ENCODE measurements at regions not wholly inside any gene's neighbourhood (a gene's known extent, or its start where the extent isn't known, plus 50 kb on each side); places are given as distances from the start of the nearest gene placed in this dataset.

- ChIA-PET CTCF (no interaction called here), RAD21 (ENCODE audit: low non-redundant PET in 1 of 2, low total read pairs in 2 of 2, uncharacterized antibody in 2 of 2, unreplicated experiment in 2 of 2) (no interaction called here), POLR2A (no interaction called here)
- no peak overlapping the region for H3K4me3 ChIP-seq (replicated peaks in 1 of 2; ENCODE audit: low read depth in 1 of 2, low read length in 2 of 2)
- no peaks in the 10 kb centered on the region for H3K36me3 ChIP-seq (ENCODE audit: control insufficient read depth in 1 of 2, insufficient read depth in 2 of 2, low read length in 2 of 2)
- H3K27me3 ChIP-seq (ENCODE audit: insufficient read depth, low read length): no peaks in the 10 kb centered on the region
- no TSS peak for BruUV-seq (replicated peaks)
- TF ChIP-seq SIN3A (IDR thresholded peaks at IDR 0.05; ENCODE audit: low read depth) (no peak), EZH2phosphoT487 (IDR thresholded peaks at IDR 0.05; ENCODE audit: borderline replicate concordance) (no peak), POLR2A (IDR thresholded peaks at IDR 0.05; ENCODE audit: borderline replicate concordance, extremely low read depth, insufficient read depth, insufficient read length) (no peak), EZH2 (IDR thresholded peaks at IDR 0.05) (no peak), CBX3 (IDR thresholded peaks at IDR 0.05; ENCODE audit: low read depth) (no peak)
- H3K9me3 ChIP-seq (ENCODE audit: control insufficient read depth in 1 of 2, insufficient read depth in 1 of 2, low read depth in 1 of 2, low read length in 2 of 2): no peaks in the 10 kb centered on the region
- no peak for ATAC-seq
- H3K4me2 ChIP-seq (ENCODE audit: low read length): no peak overlapping the region
- intact Hi-C loops (cut with micrococcal nuclease): no loop called here
- no peak overlapping the region for H3K27ac ChIP-seq (ENCODE audit: low read depth, low read length)
- H2AFZ ChIP-seq (ENCODE audit: low read depth, low read length, poor library complexity, severe bottlenecking): no peak overlapping the region
- no peak for DNase-seq (ENCODE audit: low read depth, low spot score)
- H3K9me2 ChIP-seq (ENCODE audit: insufficient read depth): no peaks in the 10 kb centered on the region
- H4K20me1 ChIP-seq (ENCODE audit: insufficient read depth): no peaks in the 10 kb centered on the region
- H3K79me2 ChIP-seq (ENCODE audit: insufficient read depth, low read length): no peaks in the 10 kb centered on the region
- H3K4me1 ChIP-seq (ENCODE audit: control insufficient read depth in 1 of 2, insufficient read depth in 2 of 2, low read length in 2 of 2): no peaks in the 10 kb centered on the region
- H3K9ac ChIP-seq (ENCODE audit: low read length): no peak overlapping the region
These were observed 563.1 kb downstream of the RFPL4B start for GRCh38 chr6:112910256-112910655.

- POLR2A ChIA-PET: no interaction called here
- DNase-seq (ENCODE audit: low read depth, low spot score) (no peak), ATAC-seq (no peak)
- intact Hi-C loops (cut with micrococcal nuclease): no loop called here
- Histone ChIP-seq H3K27ac (ENCODE audit: low read depth, low read length) (no peak overlapping the region), H3K9ac (ENCODE audit: low read length) (no peak overlapping the region), H3K36me3 (ENCODE audit: control insufficient read depth in 1 of 2, insufficient read depth in 2 of 2, low read length in 2 of 2) (no peaks in the 10 kb centered on the region), H4K20me1 (ENCODE audit: insufficient read depth) (no peaks in the 10 kb centered on the region), H2AFZ (ENCODE audit: low read depth, low read length, poor library complexity, severe bottlenecking) (no peak overlapping the region), H3K9me2 (ENCODE audit: insufficient read depth) (no peaks in the 10 kb centered on the region), H3K27me3 (ENCODE audit: insufficient read depth, low read length) (no peaks in the 10 kb centered on the region), H3K4me3 (replicated peaks in 1 of 2; ENCODE audit: low read depth in 1 of 2, low read length in 2 of 2) (no peak overlapping the region), H3K79me2 (ENCODE audit: insufficient read depth, low read length) (no peaks in the 10 kb centered on the region), H3K9me3 (ENCODE audit: control insufficient read depth in 1 of 2, insufficient read depth in 1 of 2, low read depth in 1 of 2, low read length in 2 of 2) (no peaks in the 10 kb centered on the region), H3K4me1 (ENCODE audit: control insufficient read depth in 1 of 2, insufficient read depth in 2 of 2, low read length in 2 of 2) (no peaks in the 10 kb centered on the region), H3K4me2 (ENCODE audit: low read length) (no peak overlapping the region)
- BruUV-seq (replicated peaks): no TSS peak
- TF ChIP-seq ELF1 (IDR thresholded peaks at IDR 0.05; ENCODE audit: borderline replicate concordance, low read depth): no peak
- no peak for TF ChIP-seq YY1 (IDR thresholded peaks at IDR 0.05; ENCODE audit: extremely low read depth, insufficient replicate concordance, low read depth, low read length)
- TF ChIP-seq CBX3 (IDR thresholded peaks at IDR 0.05; ENCODE audit: low read depth): no peak
- TF ChIP-seq RAD21 (IDR thresholded peaks at IDR 0.05; ENCODE audit: low read depth): no peak
- no peak for TF ChIP-seq ZNF274 (IDR thresholded peaks at IDR 0.05; ENCODE audit: low read depth, low read length)
- no peak for TF ChIP-seq POLR2A (IDR thresholded peaks at IDR 0.05; ENCODE audit: borderline replicate concordance, extremely low read depth, insufficient read depth, insufficient read length)
- TF ChIP-seq SIN3A (IDR thresholded peaks at IDR 0.05; ENCODE audit: low read depth): no peak
- no peak for TF ChIP-seq SRF (IDR thresholded peaks at IDR 0.05; ENCODE audit: low read depth)
- CTCF ChIA-PET: no interaction called here
- RAD21 ChIA-PET (ENCODE audit: low non-redundant PET in 1 of 2, low total read pairs in 2 of 2, uncharacterized antibody in 2 of 2, unreplicated experiment in 2 of 2): no interaction called here
These were observed 564.8 kb downstream of the RFPL4B start for GRCh38 chr6:112911959-112912358.
